ENCODE measurements at regions not wholly inside any gene's neighbourhood (a gene's known extent, or its start where the extent isn't known, plus 50 kb on each side); places are given as distances from the start of the nearest gene placed in this dataset.

DNA sequence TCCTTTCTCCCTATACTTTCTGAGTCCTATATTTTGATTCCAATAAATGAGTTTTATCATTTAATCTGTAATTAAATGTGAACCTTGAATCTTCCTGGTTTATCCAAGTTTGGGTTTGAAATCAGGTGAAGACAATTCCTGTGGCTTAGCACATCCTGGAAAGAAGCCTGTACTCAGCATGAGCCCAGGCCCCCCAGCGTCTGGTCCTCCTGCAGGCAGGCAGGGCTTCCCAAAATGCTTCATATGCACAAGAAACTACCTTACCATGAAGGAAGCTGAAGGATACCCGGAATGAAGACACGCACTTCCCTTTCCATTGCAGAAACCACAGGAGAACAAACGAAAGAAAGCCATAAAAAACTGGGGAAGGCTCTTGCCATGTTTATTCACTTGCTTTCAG is 157.4 kb upstream of the PDE10A start:
- Histone ChIP-seq H2AFZ (ENCODE audit: low read length) (no peak overlapping the region), H3K9me3 (ENCODE audit: low read length) (no peaks in the 10 kb centered on the region), H3K36me3 (replicated peaks in 1 of 2; ENCODE audit: control insufficient read depth in 1 of 2, insufficient read depth in 2 of 2, low read length in 2 of 2) (no peaks in the 10 kb centered on the region), H3K4me2 (ENCODE audit: low read depth, low read length) (no peak overlapping the region), H4K20me1 (ENCODE audit: insufficient read depth, low read length) (no peaks in the 10 kb centered on the region), H3K4me1 (ENCODE audit: insufficient read depth, low read length) (no peaks in the 10 kb centered on the region), H3K27ac (ENCODE audit: extremely low read length, insufficient read depth, low read length) (no peak overlapping the region), H3K9ac (ENCODE audit: insufficient read depth, low read depth, low read length) (no peak overlapping the region), H3K27me3 (ENCODE audit: control insufficient read depth in 1 of 2, insufficient read depth in 2 of 2, low read length in 2 of 2) (peaks cover 3 to 50% of the 10 kb centered on the region in 2 experiments; a peak in 4 of 5 replicates), H3K4me3 (replicated peaks in 1 of 3; ENCODE audit: insufficient read depth in 1 of 3, low read depth in 2 of 3, low read length in 3 of 3) (no peak overlapping the region), H3K79me2 (ENCODE audit: insufficient read depth, low read length) (no peaks in the 10 kb centered on the region)
- ATAC-seq (no peak), FAIRE-seq (no peak), DNase-seq (ENCODE audit: low spot score) (no peak)
- intact Hi-C loops (cut with micrococcal nuclease; ENCODE audit: unreplicated experiment) (no loop called here), in situ Hi-C loops (cut with HindIII; ENCODE audit: extremely low pct_ligation_motif_present, low pct_unique_long_range_greater_than_20kb) (no loop called here)
- no TSS peak for BruUV-seq (replicated peaks)
- ChIA-PET POLR2A (no interaction called here), CTCF (ENCODE audit: low intra/inter-chr PET ratio, low total read pairs) (no interaction called here)
- no peak for TF ChIP-seq GLI4 (CRISPR knock-in tag; IDR thresholded peaks at IDR 0.05; ENCODE audit: borderline replicate concordance)
- no peak for TF ChIP-seq ATF7 (IDR thresholded peaks at IDR 0.05)
- TF ChIP-seq ATF7 (CRISPR knock-in tag; IDR thresholded peaks at IDR 0.05) = no peak
- TF ChIP-seq ZNF180 (CRISPR knock-in tag; IDR thresholded peaks at IDR 0.05; ENCODE audit: borderline replicate concordance, low read depth) = no peak
- no peak for TF ChIP-seq ZFP37 (CRISPR knock-in tag; IDR thresholded peaks at IDR 0.05; ENCODE audit: borderline replicate concordance)
- TF ChIP-seq ZBTB21 (CRISPR knock-in tag; IDR thresholded peaks at IDR 0.05) = no peak
- no peak for TF ChIP-seq ZNF619 (CRISPR knock-in tag; IDR thresholded peaks at IDR 0.05)
- no peak for TF ChIP-seq ZNF747 (CRISPR knock-in tag; IDR thresholded peaks at IDR 0.05; ENCODE audit: borderline replicate concordance)
- no peak for TF ChIP-seq RCOR2 (CRISPR knock-in tag; IDR thresholded peaks at IDR 0.05)
- 6% methylated on average over 4 of the region's 4 CpGs for WGBS (ENCODE audit: low lambda C conversion rate)

DNA sequence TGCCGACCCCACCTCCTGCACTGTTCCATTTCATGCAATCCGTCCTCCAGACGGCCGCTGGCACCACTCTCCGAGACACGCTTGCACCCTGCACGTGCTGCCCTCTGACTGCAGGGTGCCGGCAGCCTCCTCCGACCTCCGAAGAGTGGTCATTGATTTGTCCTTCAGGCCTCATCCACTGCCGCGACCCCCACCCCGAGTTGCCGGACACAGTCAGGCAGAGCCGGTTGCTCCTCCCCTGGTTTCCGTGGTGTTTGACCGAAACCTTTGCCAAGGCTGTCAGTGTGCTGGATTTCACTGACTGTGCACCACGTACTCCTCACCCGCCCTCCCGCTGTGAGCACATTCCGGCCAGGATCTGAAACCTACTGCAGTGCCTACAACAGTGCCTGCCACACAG is 156.4 kb upstream of the PDE10A start:
- POLR2A ChIA-PET = no interaction called here
- no peak overlapping the region for H3K4me2 ChIP-seq (ENCODE audit: low read depth, low read length)
- no peaks in the 10 kb centered on the region for H3K4me1 ChIP-seq (ENCODE audit: insufficient read depth, low read length)
- no peak overlapping the region for H3K9ac ChIP-seq (ENCODE audit: insufficient read depth, low read depth, low read length)
- CTCF ChIA-PET (ENCODE audit: low intra/inter-chr PET ratio, low total read pairs) = no interaction called here
- no peak for DNase-seq (ENCODE audit: low spot score)
- in situ Hi-C loops (cut with HindIII; ENCODE audit: extremely low pct_ligation_motif_present, low pct_unique_long_range_greater_than_20kb) = no loop called here
- H3K27me3 ChIP-seq (ENCODE audit: control insufficient read depth in 1 of 2, insufficient read depth in 2 of 2, low read length in 2 of 2) = peaks cover 3 to 60% of the 10 kb centered on the region in 2 experiments; a peak in 4 of 5 replicates
- H3K9me3 ChIP-seq (ENCODE audit: low read length) = no peaks in the 10 kb centered on the region
- no peak overlapping the region for H3K27ac ChIP-seq (ENCODE audit: extremely low read length, insufficient read depth, low read length)
- TF ChIP-seq, protein P1, sequence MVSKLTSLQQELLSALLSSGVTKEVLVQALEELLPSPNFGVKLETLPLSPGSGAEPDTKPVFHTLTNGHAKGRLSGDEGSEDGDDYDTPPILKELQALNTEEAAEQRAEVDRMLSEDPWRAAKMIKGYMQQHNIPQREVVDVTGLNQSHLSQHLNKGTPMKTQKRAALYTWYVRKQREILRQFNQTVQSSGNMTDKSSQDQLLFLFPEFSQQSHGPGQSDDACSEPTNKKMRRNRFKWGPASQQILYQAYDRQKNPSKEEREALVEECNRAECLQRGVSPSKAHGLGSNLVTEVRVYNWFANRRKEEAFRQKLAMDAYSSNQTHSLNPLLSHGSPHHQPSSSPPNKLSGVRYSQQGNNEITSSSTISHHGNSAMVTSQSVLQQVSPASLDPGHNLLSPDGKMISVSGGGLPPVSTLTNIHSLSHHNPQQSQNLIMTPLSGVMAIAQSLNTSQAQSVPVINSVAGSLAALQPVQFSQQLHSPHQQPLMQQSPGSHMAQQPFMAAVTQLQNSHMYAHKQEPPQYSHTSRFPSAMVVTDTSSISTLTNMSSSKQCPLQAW (CRISPR knock-in tag; IDR thresholded peaks at IDR 0.05) = no peak
- peak; percentile 39; the same call in 1 of the 2 replicates for TF ChIP-seq EZH2 (conservative IDR thresholded peaks at IDR 0.05; ENCODE audit: low read depth, low read length)
- H3K79me2 ChIP-seq (ENCODE audit: insufficient read depth, low read length) = no peaks in the 10 kb centered on the region
- no peak for FAIRE-seq
- intact Hi-C loops (cut with micrococcal nuclease; ENCODE audit: unreplicated experiment) = no loop called here
- no peaks in the 10 kb centered on the region for H3K36me3 ChIP-seq (replicated peaks in 1 of 2; ENCODE audit: control insufficient read depth in 1 of 2, insufficient read depth in 2 of 2, low read length in 2 of 2)
- peak; percentile 31; the same call in 1 of the 3 replicates for ATAC-seq
- H4K20me1 ChIP-seq (ENCODE audit: insufficient read depth, low read length) = no peaks in the 10 kb centered on the region
- 8% methylated on average over 21 of the region's 21 CpGs for WGBS (ENCODE audit: low lambda C conversion rate)
- no TSS peak for BruUV-seq (replicated peaks)
- H2AFZ ChIP-seq (ENCODE audit: low read length) = no peak overlapping the region
- no peak overlapping the region for H3K4me3 ChIP-seq (replicated peaks in 1 of 3; ENCODE audit: insufficient read depth in 1 of 3, low read depth in 2 of 3, low read length in 3 of 3)
